Keratinocyte (primary cell): ENCODE measurements at regions not wholly inside any gene's neighbourhood (a gene's known extent, or its start where the extent isn't known, plus 50 kb on each side); places are given as distances from the start of the nearest gene placed in this dataset.

Source experiments
- EZH2 ChIP-seq: IDR thresholded peaks from one replicate; pipeline ENCODE4 v1.6.1; 2012; ENCODE audit warnings: inconsistent platforms, mild to moderate bottlenecking, low read length, moderate library complexity
- TF ChIP-seq, protein P1 (sequence below), 3 experiments: IDR thresholded peaks in 1 of 3; conservative IDR thresholded peaks in 1 of 3; optimal IDR thresholded peaks in 1 of 3; 2 replicates in 2 of 3; 3 replicates in 1 of 3; pipeline versions ENCODE3 to v1.5.1; 2011; ENCODE audit warnings: low read length in 3 of 3, mild to moderate bottlenecking in 3 of 3, moderate library complexity in 2 of 3, control low read depth in 1 of 3, inconsistent platforms in 1 of 3; ENCODE audit not compliant: insufficient read depth in 2 of 3; ENCODE audit errors: extremely low read depth in 1 of 3

DNA sequence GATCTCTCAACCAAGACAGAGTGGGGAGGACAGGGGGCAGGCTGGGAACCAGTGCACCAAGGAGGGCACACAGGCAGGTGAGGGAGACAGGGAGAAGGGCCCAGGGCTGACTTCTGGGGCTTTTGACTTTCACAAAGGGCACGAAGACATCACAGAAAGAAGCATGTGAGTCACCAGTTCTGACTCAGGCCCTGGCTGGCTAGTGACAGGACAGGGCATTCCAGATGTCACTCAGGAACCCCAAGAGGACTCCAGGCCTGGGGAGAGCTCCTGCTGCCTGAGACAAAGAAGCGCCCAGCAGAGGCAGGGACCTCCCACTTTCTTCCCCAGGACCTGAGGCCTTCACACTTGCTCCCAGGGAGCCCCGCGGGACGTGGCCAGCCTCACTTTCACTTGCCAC is 497.2 kb downstream of the BUD13 start:
- TF ChIP-seq, protein P1, sequence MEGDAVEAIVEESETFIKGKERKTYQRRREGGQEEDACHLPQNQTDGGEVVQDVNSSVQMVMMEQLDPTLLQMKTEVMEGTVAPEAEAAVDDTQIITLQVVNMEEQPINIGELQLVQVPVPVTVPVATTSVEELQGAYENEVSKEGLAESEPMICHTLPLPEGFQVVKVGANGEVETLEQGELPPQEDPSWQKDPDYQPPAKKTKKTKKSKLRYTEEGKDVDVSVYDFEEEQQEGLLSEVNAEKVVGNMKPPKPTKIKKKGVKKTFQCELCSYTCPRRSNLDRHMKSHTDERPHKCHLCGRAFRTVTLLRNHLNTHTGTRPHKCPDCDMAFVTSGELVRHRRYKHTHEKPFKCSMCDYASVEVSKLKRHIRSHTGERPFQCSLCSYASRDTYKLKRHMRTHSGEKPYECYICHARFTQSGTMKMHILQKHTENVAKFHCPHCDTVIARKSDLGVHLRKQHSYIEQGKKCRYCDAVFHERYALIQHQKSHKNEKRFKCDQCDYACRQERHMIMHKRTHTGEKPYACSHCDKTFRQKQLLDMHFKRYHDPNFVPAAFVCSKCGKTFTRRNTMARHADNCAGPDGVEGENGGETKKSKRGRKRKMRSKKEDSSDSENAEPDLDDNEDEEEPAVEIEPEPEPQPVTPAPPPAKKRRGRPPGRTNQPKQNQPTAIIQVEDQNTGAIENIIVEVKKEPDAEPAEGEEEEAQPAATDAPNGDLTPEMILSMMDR (optimal IDR thresholded peaks at IDR 0.05 in 1 of 3, IDR thresholded peaks at IDR 0.05 in 1 of 3, conservative IDR thresholded peaks at IDR 0.05 in 1 of 3; ENCODE audit: extremely low read depth in 1 of 3, insufficient read depth in 2 of 3, low read length in 3 of 3), result no peak
- no peak for TF ChIP-seq EZH2
